Activated CD8-positive, alpha-beta memory T cell treated with anti-CD3 and anti-CD28 coated beads, Interleukin-2, amount 10 ng/mL, durations not matched to agents 7 days and 5 days (primary cell): ENCODE measurements at regions not wholly inside any gene's neighbourhood (a gene's known extent, or its start where the extent isn't known, plus 50 kb on each side); places are given as distances from the start of the nearest gene placed in this dataset.

ENCODE experiments used
- ATAC-seq: fragments of 150-1000 bp; cut with Tn5 transposase; one replicate; pipeline ENCODE4 v1.10.0; 2021; ENCODE audit warnings: moderate library complexity
- CTCF ChIA-PET: fragments of 350-600 bp; sonication (Branson Sonifier 250); formaldehyde crosslinking; loops from one replicate; lab custom pipeline; 2021; ENCODE audit warnings: antibody characterized with exemption; lab: Charles Lee
- DNase-seq: peaks from one replicate; pipeline ENCODE4 v3.0.0-alpha.2; 2020
- H3K27ac Mint-ChIP-seq: one replicate; pipeline ENCODE4 v1.8.0; 2021; ENCODE audit warnings: mild to moderate bottlenecking, mixed read lengths
- H3K27me3 Mint-ChIP-seq: one replicate; pipeline ENCODE4 v1.8.0; 2021; ENCODE audit warnings: mixed read lengths
- H3K36me3 Mint-ChIP-seq: one replicate; pipeline ENCODE4 v1.8.0; 2021; ENCODE audit warnings: mild to moderate bottlenecking, mixed read lengths
- H3K4me1 Mint-ChIP-seq: one replicate; pipeline ENCODE4 v1.8.0; 2021; ENCODE audit warnings: mixed read lengths
- H3K4me3 Mint-ChIP-seq: one replicate; pipeline ENCODE4 v1.8.0; 2021; ENCODE audit warnings: mild to moderate bottlenecking, moderate library complexity, mixed read lengths
- H3K9me3 Mint-ChIP-seq: one replicate; pipeline ENCODE4 v1.8.0; 2022; ENCODE audit warnings: low read depth, mixed read lengths

DNA sequence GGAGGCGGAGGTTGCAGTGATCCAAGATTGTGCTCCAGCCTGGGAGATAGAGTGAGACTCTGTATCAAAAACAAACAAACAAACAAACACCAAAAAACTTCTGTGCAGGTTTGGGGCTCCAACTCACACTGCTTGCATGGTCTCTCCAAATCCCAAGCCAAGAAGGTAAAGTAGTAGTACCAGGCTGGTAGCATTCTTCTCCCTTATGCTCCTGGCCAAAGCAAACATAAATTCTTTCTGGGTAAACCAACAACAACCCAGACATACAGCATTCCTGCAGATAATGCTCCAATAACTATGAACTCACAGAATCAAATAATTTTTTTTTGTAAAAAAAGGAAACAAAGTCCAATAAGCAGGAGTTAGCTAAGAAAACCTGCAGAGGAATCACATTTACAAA is 57.8 kb upstream of the KLHL31 start:
- Mint-ChIP-seq H3K4me3 (no peak overlapping the region), H3K36me3 (no peaks in the 10 kb centered on the region), H3K9me3 (no peaks in the 10 kb centered on the region), H3K4me1 (peaks cover 14% of the 10 kb centered on the region), H3K27ac (no peak overlapping the region), H3K27me3 (peaks cover 26% of the 10 kb centered on the region)
- DNase-seq: no peak
- no peak for ATAC-seq
- CTCF ChIA-PET: interaction anchor here (1.5 to 14.3 kb wide), 7 partner anchors 10 to 232 kb away, joined by 5 to 168 read pairs (median 24); partner anchors contain the start of gene GCLC

GRCh38 chr6:53721766-53722165 is 56.2 kb upstream of the KLHL31 start:
- Mint-ChIP-seq H3K4me3 (no peak overlapping the region), H3K36me3 (no peaks in the 10 kb centered on the region), H3K9me3 (no peaks in the 10 kb centered on the region), H3K27ac (no peak overlapping the region), H3K4me1 (peaks cover 13% of the 10 kb centered on the region), H3K27me3 (peaks cover 32% of the 10 kb centered on the region)
- ATAC-seq (no peak), DNase-seq (no peak)
- CTCF ChIA-PET: interaction anchor here (1.0 to 14.3 kb wide), 8 partner anchors 10 to 234 kb away, joined by 3 to 168 read pairs (median 6); no protein-coding TSS in a partner anchor

DNA sequence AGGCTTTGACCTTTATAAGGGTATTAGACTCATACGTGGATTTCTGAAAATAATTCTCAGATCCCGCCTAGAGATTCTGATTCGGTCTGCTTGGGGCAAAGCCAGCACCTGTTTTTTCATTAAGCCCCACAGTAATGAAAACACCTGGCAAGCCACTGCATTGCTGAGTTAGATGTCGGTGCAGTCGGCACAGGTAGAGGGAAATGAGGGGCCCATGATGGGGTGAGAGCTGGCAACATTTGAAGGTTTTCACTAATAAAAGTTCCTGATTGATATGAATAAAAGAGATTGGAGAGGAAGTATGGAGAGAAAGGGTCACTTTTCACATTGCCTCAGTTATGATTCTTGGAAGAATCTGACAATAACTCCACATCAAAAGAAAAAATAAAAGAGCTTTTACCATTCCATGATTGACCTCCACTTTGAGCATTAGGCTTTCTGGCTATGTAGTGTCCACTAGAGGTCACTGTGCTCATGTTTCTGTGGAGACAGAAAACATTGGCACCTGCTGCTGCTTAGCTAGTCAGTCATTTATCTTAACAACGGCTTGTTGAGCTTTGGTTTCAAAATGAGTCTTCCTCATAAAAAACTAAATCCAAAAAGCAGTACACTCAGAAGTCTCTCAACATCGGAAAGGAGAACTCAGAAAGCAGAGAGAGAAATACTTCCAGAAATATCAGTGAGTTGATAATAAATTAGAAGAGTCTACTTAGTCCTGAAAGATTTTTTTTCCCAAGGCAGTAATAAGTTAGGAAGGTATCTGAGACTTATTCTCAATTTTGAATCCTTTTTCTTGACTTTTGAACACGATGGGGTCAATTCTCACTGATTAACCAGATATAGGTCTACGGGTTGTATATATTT is 53.3 kb upstream of the KLHL31 start:
- H3K27me3 Mint-ChIP-seq: peaks cover 32% of the 10 kb centered on the region
- H3K27ac Mint-ChIP-seq: no peak overlapping the region
- peaks cover 10% of the 10 kb centered on the region for H3K4me1 Mint-ChIP-seq
- CTCF ChIA-PET: interaction anchor here (0.7 to 14.3 kb wide), 34 partner anchors 9 to 241 kb away, joined by 3 to 168 read pairs (median 4); partner anchors contain the start of gene LRRC1
- no peaks in the 10 kb centered on the region for H3K36me3 Mint-ChIP-seq
- no peaks in the 10 kb centered on the region for H3K9me3 Mint-ChIP-seq
- ATAC-seq (peak; percentile 93), DNase-seq (peak; percentile 68)
- no peak overlapping the region for H3K4me3 Mint-ChIP-seq

DNA sequence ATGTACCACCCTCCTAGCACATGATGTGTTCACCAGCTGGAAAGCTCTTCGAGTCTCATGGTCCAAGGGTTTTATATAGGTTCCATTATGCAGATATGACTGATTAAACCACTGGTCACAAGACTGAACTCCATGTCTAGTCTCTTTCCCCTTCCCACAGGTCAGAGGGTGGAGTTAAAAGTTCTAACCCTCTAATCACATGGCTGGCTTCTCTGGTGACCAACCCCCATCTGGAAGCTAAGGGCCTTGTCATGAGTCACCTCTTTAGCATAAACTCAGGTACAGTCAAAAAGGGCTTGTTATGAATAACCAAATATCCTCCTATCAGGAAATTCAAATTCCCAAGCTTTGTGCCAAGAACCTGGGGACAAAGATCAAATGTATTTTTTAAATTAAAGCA is 52.0 kb upstream of the KLHL31 start:
- ATAC-seq (no peak), DNase-seq (no peak)
- CTCF ChIA-PET: interaction anchor here (1.0 to 3.9 kb wide), 3 partner anchors 12 to 23 kb away, joined by 3 to 84 read pairs (median 31); no protein-coding TSS in a partner anchor
- Mint-ChIP-seq H3K36me3 (no peaks in the 10 kb centered on the region), H3K4me1 (peaks cover 10% of the 10 kb centered on the region), H3K27me3 (peaks cover 33% of the 10 kb centered on the region), H3K27ac (no peak overlapping the region), H3K4me3 (no peak overlapping the region), H3K9me3 (no peaks in the 10 kb centered on the region)

GRCh38 chr6:53715434-53715833 is 49.9 kb upstream of the KLHL31 start:
- Mint-ChIP-seq H3K36me3 (no peaks in the 10 kb centered on the region), H3K27ac (no peak overlapping the region), H3K4me1 (peaks cover 10% of the 10 kb centered on the region), H3K9me3 (no peaks in the 10 kb centered on the region), H3K27me3 (peaks cover 49% of the 10 kb centered on the region), H3K4me3 (no peak overlapping the region)
- DNase-seq (no peak), ATAC-seq (no peak)
- CTCF ChIA-PET: interaction anchor here (5.5 kb wide), 1 partner anchor 11 kb away, joined by 51 read pairs; no protein-coding TSS in a partner anchor
